ENCODE measurements at regions not wholly inside any gene's neighbourhood (a gene's known extent, or its start where the extent isn't known, plus 50 kb on each side); places are given as distances from the start of the nearest gene placed in this dataset.

GRCh38 chr1:56000424-56000823 lies 578.9 kb downstream of the PLPP3 start:
- Histone ChIP-seq H3K9me3 (ENCODE audit: insufficient read depth, low read length) (no peaks in the 10 kb centered on the region), H3K27me3 (ENCODE audit: low read depth, low read length) (no peaks in the 10 kb centered on the region), H2AFZ (ENCODE audit: low read depth, low read length) (no peak overlapping the region), H3K4me3 (ENCODE audit: low read length) (no peak overlapping the region), H3K79me2 (ENCODE audit: low read length) (no peaks in the 10 kb centered on the region), H3K27ac (ENCODE audit: low read length) (no peak overlapping the region), H3K4me1 (ENCODE audit: low read length) (no peaks in the 10 kb centered on the region), H4K20me1 (ENCODE audit: insufficient read depth, low read length) (no peaks in the 10 kb centered on the region), H3K9ac (ENCODE audit: low read length) (no peak overlapping the region), H3K4me2 (ENCODE audit: low read length) (no peak overlapping the region), H3K36me3 (replicated peaks; ENCODE audit: low read depth, low read length) (no peaks in the 10 kb centered on the region)
- TF ChIP-seq EZH2phosphoT487 (IDR thresholded peaks at IDR 0.05; ENCODE audit: low read depth): no peak
- TF ChIP-seq, protein P1, sequence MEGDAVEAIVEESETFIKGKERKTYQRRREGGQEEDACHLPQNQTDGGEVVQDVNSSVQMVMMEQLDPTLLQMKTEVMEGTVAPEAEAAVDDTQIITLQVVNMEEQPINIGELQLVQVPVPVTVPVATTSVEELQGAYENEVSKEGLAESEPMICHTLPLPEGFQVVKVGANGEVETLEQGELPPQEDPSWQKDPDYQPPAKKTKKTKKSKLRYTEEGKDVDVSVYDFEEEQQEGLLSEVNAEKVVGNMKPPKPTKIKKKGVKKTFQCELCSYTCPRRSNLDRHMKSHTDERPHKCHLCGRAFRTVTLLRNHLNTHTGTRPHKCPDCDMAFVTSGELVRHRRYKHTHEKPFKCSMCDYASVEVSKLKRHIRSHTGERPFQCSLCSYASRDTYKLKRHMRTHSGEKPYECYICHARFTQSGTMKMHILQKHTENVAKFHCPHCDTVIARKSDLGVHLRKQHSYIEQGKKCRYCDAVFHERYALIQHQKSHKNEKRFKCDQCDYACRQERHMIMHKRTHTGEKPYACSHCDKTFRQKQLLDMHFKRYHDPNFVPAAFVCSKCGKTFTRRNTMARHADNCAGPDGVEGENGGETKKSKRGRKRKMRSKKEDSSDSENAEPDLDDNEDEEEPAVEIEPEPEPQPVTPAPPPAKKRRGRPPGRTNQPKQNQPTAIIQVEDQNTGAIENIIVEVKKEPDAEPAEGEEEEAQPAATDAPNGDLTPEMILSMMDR (IDR thresholded peaks at IDR 0.05; ENCODE audit: low read depth, low read length): no peak

- Histone ChIP-seq H3K79me2 (ENCODE audit: low read length) (no peaks in the 10 kb centered on the region), H3K27ac (ENCODE audit: low read length) (no peak overlapping the region), H3K4me1 (ENCODE audit: low read length) (no peaks in the 10 kb centered on the region), H4K20me1 (ENCODE audit: insufficient read depth, low read length) (no peaks in the 10 kb centered on the region), H3K4me2 (ENCODE audit: low read length) (no peak overlapping the region), H3K36me3 (replicated peaks; ENCODE audit: low read depth, low read length) (no peaks in the 10 kb centered on the region), H3K27me3 (ENCODE audit: low read depth, low read length) (no peaks in the 10 kb centered on the region), H2AFZ (ENCODE audit: low read depth, low read length) (no peak overlapping the region), H3K9me3 (ENCODE audit: insufficient read depth, low read length) (no peaks in the 10 kb centered on the region), H3K4me3 (ENCODE audit: low read length) (no peak overlapping the region), H3K9ac (ENCODE audit: low read length) (no peak overlapping the region)
- TF ChIP-seq EZH2phosphoT487 (IDR thresholded peaks at IDR 0.05; ENCODE audit: low read depth): no peak
- TF ChIP-seq, protein P1 (IDR thresholded peaks at IDR 0.05; ENCODE audit: low read depth, low read length): no peak
Measured at GRCh38 chr1:55997536-55997935, 581.8 kb downstream of the PLPP3 start.

GRCh38 chr1:55993646-55994318 lies 585.6 kb downstream of the PLPP3 start:
- Histone ChIP-seq H3K79me2 (ENCODE audit: low read length) (no peaks in the 10 kb centered on the region), H2AFZ (ENCODE audit: low read depth, low read length) (no peak overlapping the region), H3K9me3 (ENCODE audit: insufficient read depth, low read length) (no peaks in the 10 kb centered on the region), H4K20me1 (ENCODE audit: insufficient read depth, low read length) (no peaks in the 10 kb centered on the region), H3K27me3 (ENCODE audit: low read depth, low read length) (no peaks in the 10 kb centered on the region), H3K4me1 (ENCODE audit: low read length) (no peaks in the 10 kb centered on the region), H3K4me3 (ENCODE audit: low read length) (no peak overlapping the region), H3K9ac (ENCODE audit: low read length) (no peak overlapping the region), H3K4me2 (ENCODE audit: low read length) (no peak overlapping the region), H3K27ac (ENCODE audit: low read length) (no peak overlapping the region), H3K36me3 (replicated peaks; ENCODE audit: low read depth, low read length) (no peaks in the 10 kb centered on the region)
- TF ChIP-seq, protein P1 (IDR thresholded peaks at IDR 0.05; ENCODE audit: low read depth, low read length): no peak
- TF ChIP-seq EZH2phosphoT487 (IDR thresholded peaks at IDR 0.05; ENCODE audit: low read depth): no peak

DNA sequence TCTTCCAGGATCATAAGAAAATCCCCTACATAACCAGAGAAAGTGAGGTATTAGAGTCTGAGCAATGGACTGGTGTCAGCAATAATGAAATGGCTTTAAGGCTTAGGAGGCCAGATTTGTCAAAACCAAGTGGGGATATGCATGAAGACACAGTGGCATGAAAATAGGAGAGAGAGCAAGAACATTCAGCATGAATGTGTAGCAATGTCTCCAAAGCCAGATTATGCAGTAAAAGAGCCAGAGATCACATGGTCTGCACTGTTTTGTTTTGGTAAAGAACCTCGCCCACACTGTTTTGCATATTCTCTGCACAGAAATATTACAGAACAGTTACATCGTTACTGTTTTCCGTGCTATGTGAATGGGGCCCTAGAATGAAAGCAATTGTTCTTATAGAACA lies 589.4 kb downstream of the PLPP3 start:
- H3K9ac ChIP-seq (ENCODE audit: low read length): no peak overlapping the region
- no peaks in the 10 kb centered on the region for H3K27me3 ChIP-seq (ENCODE audit: low read depth, low read length)
- no peak overlapping the region for H3K4me3 ChIP-seq (ENCODE audit: low read length)
- no peak overlapping the region for H3K27ac ChIP-seq (ENCODE audit: low read length)
- no peaks in the 10 kb centered on the region for H3K36me3 ChIP-seq (replicated peaks; ENCODE audit: low read depth, low read length)
- H2AFZ ChIP-seq (ENCODE audit: low read depth, low read length): no peak overlapping the region
- no peak for TF ChIP-seq EZH2phosphoT487 (IDR thresholded peaks at IDR 0.05; ENCODE audit: low read depth)
- TF ChIP-seq, protein P1 (IDR thresholded peaks at IDR 0.05; ENCODE audit: low read depth, low read length): no peak
- no peaks in the 10 kb centered on the region for H3K9me3 ChIP-seq (ENCODE audit: insufficient read depth, low read length)
- no peaks in the 10 kb centered on the region for H4K20me1 ChIP-seq (ENCODE audit: insufficient read depth, low read length)
- no peak overlapping the region for H3K4me2 ChIP-seq (ENCODE audit: low read length)
- H3K4me1 ChIP-seq (ENCODE audit: low read length): no peaks in the 10 kb centered on the region
- H3K79me2 ChIP-seq (ENCODE audit: low read length): no peaks in the 10 kb centered on the region

Measured in OCI-LY3 (cell line).